HCT116 (cell line): ENCODE measurements at regions not wholly inside any gene's neighbourhood (a gene's known extent, or its start where the extent isn't known, plus 50 kb on each side); places are given as distances from the start of the nearest gene placed in this dataset.

Experiments used
- ATAC-seq: fragments of 200-7000 bp; cut with Tn5 transposase; 2 replicates; pipeline ENCODE4 v1.9.1; 2020; ENCODE audit warnings: mild to moderate bottlenecking, moderate library complexity
- BruUV-seq: library from RNA; stranded (reverse); fragments of 400-500 nt; replicated peaks from 2 replicates; lab custom pipeline; 2021; lab: Mats Ljungman, UMichigan
- CTCF ChIA-PET: fragments of 300-600 bp; sonication (Branson Sonifier 250); formaldehyde crosslinking; loops from one replicate; lab custom pipeline; 2021; ENCODE audit warnings: antibody characterized with exemption; lab: Charles Lee
- POLR2A ChIA-PET: fragments of 300-600, 350-600 bp; sonication (Branson Sonifier 250); formaldehyde crosslinking; loops from one replicate; lab custom pipeline; 2021; ENCODE audit warnings: antibody characterized with exemption; lab: Charles Lee
- RAD21 ChIA-PET, 2 experiments: fragments of 300-600 bp; sonication (Branson Sonifier 250); formaldehyde crosslinking; loops; one replicate each; lab custom pipeline; 2023; ENCODE audit warnings: low total read pairs in 2 of 2; ENCODE audit not compliant: uncharacterized antibody in 2 of 2, unreplicated experiment in 2 of 2, low non-redundant PET in 1 of 2; lab: Charles Lee
- DNase-seq: peaks from one replicate; pipeline ENCODE4 v3.0.0-alpha.2; 2010; ENCODE audit warnings: low read depth, low spot score
- H2AFZ ChIP-seq: fragments of 200-600 bp; shearing (Covaris generic), sonication (generic); 2 replicates; pipeline ENCODE4 v1.6.1; 2017; ENCODE audit warnings: low read depth, mixed run types, mixed read lengths, antibody characterized with exemption, low read length; ENCODE audit not compliant: poor library complexity, severe bottlenecking
- H3K27ac ChIP-seq: 2 replicates; pipeline ENCODE4 v1.5.1; 2012; ENCODE audit warnings: low read depth, low read length
- H3K27me3 ChIP-seq: fragments of 200-600 bp; sonication (generic); 2 replicates; pipeline ENCODE4 v1.6.1; 2016; ENCODE audit warnings: mixed run types, low read length, mixed read lengths; ENCODE audit not compliant: insufficient read depth
- H3K36me3 ChIP-seq, 2 experiments: fragments of 200-500 bp in 1 of 2; fragments of 200-600 bp in 1 of 2; sonication (Bioruptor generic) in 1 of 2; sonication (generic) in 1 of 2; 2 replicates each; pipeline versions ENCODE4 v1.5.1 to v1.6.1; 2014 to 2016; ENCODE audit warnings: low read length in 2 of 2, inconsistent platforms in 1 of 2, mixed read lengths in 1 of 2, mixed run types in 1 of 2; ENCODE audit not compliant: insufficient read depth in 2 of 2, control insufficient read depth in 1 of 2
- H3K4me1 ChIP-seq, 2 experiments: fragments of 200-600 bp in 1 of 2; sonication (generic) in 1 of 2; 2 replicates each; pipeline versions ENCODE4 v1.5.1 to v1.6.1; 2012 to 2017; ENCODE audit warnings: low read length in 2 of 2, inconsistent platforms in 1 of 2, mild to moderate bottlenecking in 1 of 2, mixed read lengths in 1 of 2, mixed run types in 1 of 2, moderate library complexity in 1 of 2; ENCODE audit not compliant: insufficient read depth in 2 of 2, control insufficient read depth in 1 of 2
- H3K4me2 ChIP-seq: fragments of 200-600 bp; sonication (generic); 2 replicates; pipeline ENCODE4 v1.6.1; 2017; ENCODE audit warnings: mixed run types, low read length, mixed read lengths
- H3K4me3 ChIP-seq, 2 experiments: fragments of 200-600 bp in 1 of 2; sonication (generic) in 1 of 2; replicated peaks in 1 of 2; 2 replicates each; pipeline ENCODE4 v1.5.1; 2011 to 2016; ENCODE audit warnings: low read length in 2 of 2, control low read depth in 1 of 2, low read depth in 1 of 2, mild to moderate bottlenecking in 1 of 2, mixed read lengths in 1 of 2, mixed run types in 1 of 2
- H3K79me2 ChIP-seq: fragments of 200-600 bp; sonication (generic); 2 replicates; pipeline ENCODE4 v1.6.1; 2017; ENCODE audit warnings: mild to moderate bottlenecking, mixed run types, low read length, moderate library complexity, mixed read lengths; ENCODE audit not compliant: insufficient read depth
- H3K9ac ChIP-seq: fragments of 200-600 bp; sonication (generic); 2 replicates; pipeline ENCODE4 v1.6.1; 2016; ENCODE audit warnings: low read length, mixed read lengths
- H3K9me2 ChIP-seq: fragments of 200-600 bp; sonication (generic), shearing (Covaris generic); 2 replicates; pipeline ENCODE4 v1.6.1; 2017; ENCODE audit warnings: mixed run types, mild to moderate bottlenecking, moderate library complexity; ENCODE audit not compliant: insufficient read depth
- H3K9me3 ChIP-seq, 2 experiments: fragments of 200-500 bp in 1 of 2; fragments of 200-600 bp in 1 of 2; sonication (Bioruptor generic) in 1 of 2; sonication (generic) in 1 of 2; 2 replicates each; pipeline ENCODE4 v1.6.1; 2014 to 2017; ENCODE audit warnings: low read length in 2 of 2, mixed read lengths in 2 of 2, inconsistent platforms in 1 of 2, low read depth in 1 of 2, mild to moderate bottlenecking in 1 of 2, mixed run types in 1 of 2, moderate library complexity in 1 of 2; ENCODE audit not compliant: control insufficient read depth in 1 of 2, insufficient read depth in 1 of 2
- H4K20me1 ChIP-seq: fragments of 200-600 bp; sonication (generic), shearing (Covaris generic); 2 replicates; pipeline ENCODE4 v1.6.1; 2017; ENCODE audit warnings: mixed run types, mild to moderate bottlenecking, moderate library complexity; ENCODE audit not compliant: insufficient read depth
- CEBPB ChIP-seq: IDR thresholded peaks from 2 replicates; pipeline ENCODE4 v1.6.1; 2012; ENCODE audit warnings: low read depth
- CTCF ChIP-seq, 3 experiments: fragments of 200-600 bp in 1 of 3; sonication (generic) in 1 of 3; IDR thresholded peaks in 2 of 3; conservative IDR thresholded peaks in 1 of 3; 2 replicates each; pipeline ENCODE4 v1.5.1; 2012 to 2017; ENCODE audit warnings: low read depth in 2 of 3, low read length in 2 of 3, antibody characterized with exemption in 1 of 3, borderline replicate concordance in 1 of 3, control low read depth in 1 of 3, mild to moderate bottlenecking in 1 of 3, mixed read lengths in 1 of 3, mixed run types in 1 of 3, moderate library complexity in 1 of 3; ENCODE audit not compliant: insufficient read depth in 1 of 3
- ELF1 ChIP-seq: IDR thresholded peaks from 2 replicates; pipeline ENCODE4 v1.6.1; 2012; ENCODE audit warnings: low read depth, borderline replicate concordance
- FOSL1 ChIP-seq: IDR thresholded peaks from 2 replicates; pipeline ENCODE4 v1.6.1; 2012; ENCODE audit warnings: low read depth
- JUND ChIP-seq: IDR thresholded peaks from 2 replicates; pipeline ENCODE4 v1.6.1; 2012
- MAX ChIP-seq: IDR thresholded peaks from 2 replicates; pipeline ENCODE4 v1.6.1; 2012
- POLR2A ChIP-seq: IDR thresholded peaks from 2 replicates; pipeline ENCODE4 v1.7.0; 2011; ENCODE audit warnings: borderline replicate concordance; ENCODE audit not compliant: insufficient read depth, insufficient read length; ENCODE audit errors: extremely low read depth
- SRF ChIP-seq: IDR thresholded peaks from 2 replicates; pipeline ENCODE4 v1.6.1; 2012; ENCODE audit warnings: low read depth
- YY1 ChIP-seq: IDR thresholded peaks from 2 replicates; pipeline ENCODE4 v1.6.1; 2011; ENCODE audit warnings: low read length, low read depth, moderate library complexity, mild to moderate bottlenecking; ENCODE audit not compliant: insufficient replicate concordance; ENCODE audit errors: extremely low read depth
- ZNF274 ChIP-seq: fragments of 200-500 bp; sonication (Bioruptor generic); IDR thresholded peaks from 2 replicates; pipeline ENCODE4 v1.6.1; 2014; ENCODE audit warnings: mild to moderate bottlenecking, low read depth, low read length, inconsistent platforms
- intact Hi-C: fragments of 100-400 bp; cut with micrococcal nuclease; formaldehyde crosslinking; loops from 2 replicates; pipeline ENCODE4 v1.10.0; 2022
- TF ChIP-seq, protein P1 (sequence below): IDR thresholded peaks from 2 replicates; pipeline ENCODE4 v1.6.1; 2012; ENCODE audit warnings: low read depth
- TF ChIP-seq, protein P2 (sequence below): IDR thresholded peaks from 2 replicates; pipeline ENCODE4 v1.6.1; 2011; ENCODE audit warnings: mild to moderate bottlenecking, low read length, moderate library complexity; ENCODE audit not compliant: insufficient replicate concordance; ENCODE audit errors: extremely low read depth

DNA sequence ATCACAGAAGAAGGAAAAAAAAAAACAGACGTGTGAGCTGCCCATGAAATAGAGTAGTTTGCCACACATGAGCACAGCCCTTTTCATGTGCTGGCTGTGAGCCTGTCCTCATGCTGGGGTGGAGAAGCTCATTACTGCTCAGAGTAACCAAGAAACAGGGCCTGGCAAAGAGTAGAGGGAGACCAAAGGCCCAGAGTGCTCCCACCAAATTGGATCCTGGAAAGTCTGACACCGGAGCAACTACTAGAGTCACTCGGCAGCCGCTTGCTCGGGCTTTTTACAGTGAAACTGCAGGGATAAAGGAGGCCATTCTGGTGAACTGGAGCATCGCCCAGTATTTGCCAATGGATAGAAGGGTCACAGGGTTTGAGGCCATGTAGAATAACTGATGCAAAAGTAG lies 64.4 kb upstream of the BARHL2 start:
- no peaks in the 10 kb centered on the region for H3K79me2 ChIP-seq
- no peaks in the 10 kb centered on the region for H3K9me2 ChIP-seq
- TF ChIP-seq CEBPB (no peak), ELF1 (no peak)
- no peak overlapping the region for H3K9ac ChIP-seq
- H3K9me3 ChIP-seq: no peaks in the 10 kb centered on the region
- ChIA-PET CTCF (no interaction called here), RAD21 (no interaction called here), POLR2A (no interaction called here)
- no peak overlapping the region for H2AFZ ChIP-seq
- no peaks in the 10 kb centered on the region for H3K27me3 ChIP-seq
- H3K4me2 ChIP-seq: no peak overlapping the region
- H3K4me3 ChIP-seq: no peak overlapping the region
- no peaks in the 10 kb centered on the region for H3K4me1 ChIP-seq
- no peak for DNase-seq
- H3K27ac ChIP-seq: no peak overlapping the region
- BruUV-seq: no TSS peak
- no peaks in the 10 kb centered on the region for H3K36me3 ChIP-seq
- intact Hi-C loops: no loop called here
- H4K20me1 ChIP-seq: no peaks in the 10 kb centered on the region
- ATAC-seq: no peak

- Histone ChIP-seq H3K27me3 (no peaks in the 10 kb centered on the region), H3K9ac (no peak overlapping the region), H3K9me2 (no peaks in the 10 kb centered on the region), H3K4me3 (no peak overlapping the region), H3K36me3 (no peaks in the 10 kb centered on the region), H3K4me1 (no peaks in the 10 kb centered on the region), H3K27ac (no peak overlapping the region), H3K79me2 (no peaks in the 10 kb centered on the region), H3K9me3 (no peaks in the 10 kb centered on the region), H3K4me2 (no peak overlapping the region), H4K20me1 (no peaks in the 10 kb centered on the region), H2AFZ (no peak overlapping the region)
- ChIA-PET CTCF (no interaction called here), RAD21 (no interaction called here), POLR2A (no interaction called here)
- DNase-seq: no peak
- BruUV-seq: no TSS peak
- intact Hi-C loops: no loop called here
- no peak for ATAC-seq
- no peak for TF ChIP-seq YY1
- no peak for TF ChIP-seq JUND
- TF ChIP-seq, protein P1, sequence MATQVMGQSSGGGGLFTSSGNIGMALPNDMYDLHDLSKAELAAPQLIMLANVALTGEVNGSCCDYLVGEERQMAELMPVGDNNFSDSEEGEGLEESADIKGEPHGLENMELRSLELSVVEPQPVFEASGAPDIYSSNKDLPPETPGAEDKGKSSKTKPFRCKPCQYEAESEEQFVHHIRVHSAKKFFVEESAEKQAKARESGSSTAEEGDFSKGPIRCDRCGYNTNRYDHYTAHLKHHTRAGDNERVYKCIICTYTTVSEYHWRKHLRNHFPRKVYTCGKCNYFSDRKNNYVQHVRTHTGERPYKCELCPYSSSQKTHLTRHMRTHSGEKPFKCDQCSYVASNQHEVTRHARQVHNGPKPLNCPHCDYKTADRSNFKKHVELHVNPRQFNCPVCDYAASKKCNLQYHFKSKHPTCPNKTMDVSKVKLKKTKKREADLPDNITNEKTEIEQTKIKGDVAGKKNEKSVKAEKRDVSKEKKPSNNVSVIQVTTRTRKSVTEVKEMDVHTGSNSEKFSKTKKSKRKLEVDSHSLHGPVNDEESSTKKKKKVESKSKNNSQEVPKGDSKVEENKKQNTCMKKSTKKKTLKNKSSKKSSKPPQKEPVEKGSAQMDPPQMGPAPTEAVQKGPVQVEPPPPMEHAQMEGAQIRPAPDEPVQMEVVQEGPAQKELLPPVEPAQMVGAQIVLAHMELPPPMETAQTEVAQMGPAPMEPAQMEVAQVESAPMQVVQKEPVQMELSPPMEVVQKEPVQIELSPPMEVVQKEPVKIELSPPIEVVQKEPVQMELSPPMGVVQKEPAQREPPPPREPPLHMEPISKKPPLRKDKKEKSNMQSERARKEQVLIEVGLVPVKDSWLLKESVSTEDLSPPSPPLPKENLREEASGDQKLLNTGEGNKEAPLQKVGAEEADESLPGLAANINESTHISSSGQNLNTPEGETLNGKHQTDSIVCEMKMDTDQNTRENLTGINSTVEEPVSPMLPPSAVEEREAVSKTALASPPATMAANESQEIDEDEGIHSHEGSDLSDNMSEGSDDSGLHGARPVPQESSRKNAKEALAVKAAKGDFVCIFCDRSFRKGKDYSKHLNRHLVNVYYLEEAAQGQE: no peak
- no peak for TF ChIP-seq ZNF274
- TF ChIP-seq CEBPB: no peak
- TF ChIP-seq, protein P2, sequence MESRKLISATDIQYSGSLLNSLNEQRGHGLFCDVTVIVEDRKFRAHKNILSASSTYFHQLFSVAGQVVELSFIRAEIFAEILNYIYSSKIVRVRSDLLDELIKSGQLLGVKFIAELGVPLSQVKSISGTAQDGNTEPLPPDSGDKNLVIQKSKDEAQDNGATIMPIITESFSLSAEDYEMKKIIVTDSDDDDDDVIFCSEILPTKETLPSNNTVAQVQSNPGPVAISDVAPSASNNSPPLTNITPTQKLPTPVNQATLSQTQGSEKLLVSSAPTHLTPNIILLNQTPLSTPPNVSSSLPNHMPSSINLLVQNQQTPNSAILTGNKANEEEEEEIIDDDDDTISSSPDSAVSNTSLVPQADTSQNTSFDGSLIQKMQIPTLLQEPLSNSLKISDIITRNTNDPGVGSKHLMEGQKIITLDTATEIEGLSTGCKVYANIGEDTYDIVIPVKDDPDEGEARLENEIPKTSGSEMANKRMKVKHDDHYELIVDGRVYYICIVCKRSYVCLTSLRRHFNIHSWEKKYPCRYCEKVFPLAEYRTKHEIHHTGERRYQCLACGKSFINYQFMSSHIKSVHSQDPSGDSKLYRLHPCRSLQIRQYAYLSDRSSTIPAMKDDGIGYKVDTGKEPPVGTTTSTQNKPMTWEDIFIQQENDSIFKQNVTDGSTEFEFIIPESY: no peak
- no peak for TF ChIP-seq CTCF (IDR thresholded peaks at IDR 0.05 in 2 of 3, conservative IDR thresholded peaks at IDR 0.05 in 1 of 3; ENCODE audit: borderline replicate concordance in 1 of 3, insufficient read depth in 1 of 3, low read depth in 2 of 3, low read length in 2 of 3)
- no peak for TF ChIP-seq MAX
- no peak for TF ChIP-seq POLR2A
- TF ChIP-seq FOSL1: no peak
- no peak for TF ChIP-seq ELF1
- TF ChIP-seq SRF: no peak
Observed at GRCh38 chr1:90780981-90781380, 63.9 kb upstream of the BARHL2 start.
